D341Med (cell line): ENCODE measurements at regions not wholly inside any gene's neighbourhood (a gene's known extent, or its start where the extent isn't known, plus 50 kb on each side); places are given as distances from the start of the nearest gene placed in this dataset.

Source experiments
- DNase-seq: peaks from one replicate; pipeline ENCODE4 v3.0.0; 2012; ENCODE audit warnings: low spot score

DNA sequence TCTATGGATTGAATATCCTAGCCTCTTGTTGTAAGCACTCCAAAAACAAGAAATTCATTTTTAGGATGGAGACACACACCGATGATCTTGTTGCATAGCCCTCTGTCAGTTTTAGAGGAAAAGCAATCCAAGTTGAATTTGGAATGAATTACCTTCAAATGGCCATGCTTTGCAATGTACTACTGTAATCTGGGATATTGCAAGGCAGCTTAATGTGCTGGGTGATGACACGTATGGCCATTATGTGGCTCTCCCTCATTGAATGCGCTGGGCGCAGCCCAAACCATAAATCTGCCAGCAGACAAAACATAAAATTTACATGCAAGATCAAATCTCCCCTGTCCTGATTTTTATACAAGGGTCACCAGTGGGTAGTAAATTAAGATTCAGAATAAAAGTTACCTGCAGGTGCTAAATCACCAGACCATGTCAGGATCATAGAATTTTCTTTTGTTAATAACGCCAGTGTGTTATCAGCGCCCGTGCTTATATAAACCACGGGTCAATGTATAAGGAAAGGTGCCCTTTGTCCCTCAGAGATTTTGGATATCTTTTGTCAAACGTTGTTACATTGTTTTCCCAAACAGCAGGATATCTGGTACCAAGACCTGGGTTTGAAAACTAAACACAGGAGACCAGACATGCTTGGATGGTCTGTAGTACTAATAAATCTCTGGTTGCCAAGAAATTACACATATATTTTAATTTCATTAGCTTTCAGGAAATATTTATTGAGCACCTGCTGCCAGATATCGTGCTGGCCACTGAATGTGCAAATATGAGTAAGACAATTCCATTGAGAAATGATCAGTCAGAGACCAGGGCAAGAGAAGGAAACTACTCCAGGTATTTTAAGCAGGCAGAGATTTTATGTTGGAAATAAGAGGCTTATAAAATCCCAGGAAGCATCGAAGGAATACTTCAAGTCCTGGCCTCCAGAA lies 237.1 kb downstream of the EBLN2 start:
- no peak for DNase-seq

DNA sequence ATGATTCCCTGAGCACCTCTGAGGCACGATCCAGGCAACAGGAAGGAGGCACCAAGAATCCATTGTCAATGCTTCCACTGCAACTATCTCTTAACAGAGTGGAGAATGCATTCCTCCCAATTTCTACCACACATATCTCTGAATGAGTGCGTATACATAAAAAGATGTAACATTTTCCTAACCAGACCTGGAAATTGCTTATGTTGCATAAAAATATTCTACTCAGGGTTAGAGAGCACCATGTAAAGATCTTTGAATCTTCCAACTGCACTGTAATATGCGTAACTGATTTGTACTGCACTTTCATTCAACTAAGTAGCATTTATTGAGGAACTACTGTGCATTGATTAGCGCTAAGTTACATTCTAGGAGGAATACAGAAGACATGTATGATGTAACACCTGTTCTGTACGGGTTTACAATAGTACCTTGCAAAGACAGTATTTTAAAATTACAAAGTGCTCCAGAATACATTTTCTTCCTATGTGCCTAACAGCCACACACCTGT lies 237.8 kb downstream of the EBLN2 start:
- DNase-seq: no peak

DNA sequence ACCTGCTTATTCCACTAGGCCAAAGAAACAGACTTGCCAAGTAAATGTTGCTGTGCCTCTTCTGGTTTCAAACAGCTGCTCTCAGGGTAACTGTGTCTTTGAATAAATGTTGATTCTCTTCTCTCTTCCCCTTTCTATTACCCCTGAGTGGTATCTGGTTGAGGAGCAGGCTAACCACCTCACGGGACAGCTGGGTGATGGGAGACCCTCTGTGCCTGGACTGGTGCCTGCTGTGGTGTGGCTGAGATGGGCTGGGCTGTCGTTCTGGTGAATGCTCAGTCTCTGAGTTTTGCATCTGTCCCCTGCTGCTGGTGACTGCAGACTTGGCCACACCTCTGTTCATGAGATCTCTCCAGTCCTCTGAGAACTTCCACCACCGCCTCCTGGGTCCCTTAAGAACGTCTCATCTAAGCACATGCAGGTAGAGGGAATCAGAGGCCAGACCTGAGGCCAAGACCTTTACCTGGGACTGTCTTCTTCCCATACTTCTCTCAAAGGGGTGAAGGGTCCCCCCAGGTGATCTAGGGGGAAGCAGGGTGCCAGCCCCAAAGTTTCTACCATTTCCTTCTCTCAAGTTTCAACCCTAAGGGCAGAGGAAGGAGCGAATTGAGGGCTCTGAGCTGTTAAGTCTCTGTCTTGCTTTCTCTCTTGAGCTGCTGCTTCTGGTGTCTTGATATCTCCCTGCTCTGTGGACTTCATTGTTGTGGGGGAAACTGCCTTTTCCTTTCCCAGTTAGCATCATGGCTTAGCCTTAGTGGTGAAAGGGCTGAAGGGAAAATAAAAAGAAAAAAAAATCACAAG lies 252.9 kb downstream of the EBLN2 start:
- DNase-seq: no peak

DNA sequence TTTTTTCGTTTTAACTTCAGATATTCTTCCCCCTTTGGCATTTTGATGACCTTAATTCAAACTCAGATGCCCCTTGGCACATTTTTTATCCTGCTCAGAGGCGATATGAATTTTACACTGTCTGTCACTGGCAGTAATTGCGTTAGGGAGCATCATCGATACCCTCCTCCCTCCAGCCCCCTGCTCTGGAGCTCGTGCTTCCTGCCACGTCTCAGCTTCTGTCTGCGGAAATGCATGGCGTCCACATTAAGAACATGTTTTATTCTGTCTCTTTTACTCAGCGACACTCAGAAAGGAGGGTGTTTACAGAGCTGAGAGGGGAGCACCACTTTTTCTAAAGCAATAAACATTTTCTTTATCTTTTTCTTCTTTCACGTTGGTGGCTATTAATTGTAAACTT lies 254.2 kb downstream of the EBLN2 start:
- no peak for DNase-seq

DNA sequence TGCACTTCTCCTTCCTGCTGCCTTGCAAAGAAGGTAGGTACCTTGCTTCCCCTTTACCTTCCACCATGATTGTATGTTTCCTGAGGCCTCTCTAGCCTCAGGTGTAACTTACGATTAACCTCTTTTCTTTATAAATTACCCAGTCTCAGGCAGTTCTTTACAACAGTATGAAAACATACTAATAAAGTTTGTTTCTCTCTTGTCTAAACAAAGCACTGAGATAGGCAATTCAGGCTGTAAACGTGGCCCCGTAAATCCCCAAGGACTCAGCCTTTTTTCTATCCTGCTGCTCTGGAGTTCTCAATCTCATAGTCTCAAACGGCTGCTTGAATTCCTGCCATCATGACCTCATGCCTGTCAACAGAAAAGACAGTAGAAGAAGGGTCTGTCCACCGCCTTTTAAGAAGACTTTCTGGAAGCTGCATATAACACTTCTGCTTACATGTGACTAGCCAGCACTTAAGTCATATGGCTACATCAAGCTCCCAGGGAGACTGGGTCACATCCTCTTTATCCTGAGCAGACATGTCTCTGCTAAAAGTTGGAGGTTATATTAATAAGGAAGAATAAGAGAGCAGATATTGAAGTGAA lies 257.8 kb downstream of the EBLN2 start:
- no peak for DNase-seq

DNA sequence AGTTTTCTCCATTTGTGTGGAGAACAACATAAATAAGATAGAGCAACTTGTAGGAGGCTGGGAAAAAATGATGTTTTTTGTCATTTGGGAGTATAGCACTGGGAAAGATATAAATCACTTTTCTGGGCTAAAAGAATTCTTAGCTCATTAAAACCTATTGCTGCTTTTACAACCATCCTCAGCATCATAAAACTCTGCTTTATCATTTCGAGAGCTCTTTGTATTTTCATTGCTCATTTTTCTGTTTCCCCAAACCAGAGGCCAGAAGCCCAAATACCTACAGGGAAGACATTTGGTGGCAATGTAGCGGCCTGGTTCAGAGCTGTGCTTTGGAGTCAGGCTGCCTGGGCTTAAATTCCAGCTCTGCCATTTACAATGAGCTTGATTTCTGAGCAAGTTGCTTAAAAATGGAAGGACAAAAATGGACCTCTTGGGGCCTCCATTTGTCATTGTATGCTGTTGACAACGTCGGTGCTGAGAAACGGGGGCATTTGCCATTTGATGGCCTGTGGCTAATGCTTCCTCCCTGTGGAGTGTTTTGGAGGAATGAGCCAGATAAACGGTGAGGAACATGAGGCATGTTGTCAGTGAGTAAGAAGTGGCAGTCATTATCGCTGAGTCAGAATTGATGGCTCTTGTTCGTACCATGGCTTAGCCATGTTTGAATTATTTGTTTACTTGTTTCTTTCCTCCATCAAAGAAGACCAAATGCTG lies 260.0 kb downstream of the EBLN2 start:
- no peak for DNase-seq

DNA sequence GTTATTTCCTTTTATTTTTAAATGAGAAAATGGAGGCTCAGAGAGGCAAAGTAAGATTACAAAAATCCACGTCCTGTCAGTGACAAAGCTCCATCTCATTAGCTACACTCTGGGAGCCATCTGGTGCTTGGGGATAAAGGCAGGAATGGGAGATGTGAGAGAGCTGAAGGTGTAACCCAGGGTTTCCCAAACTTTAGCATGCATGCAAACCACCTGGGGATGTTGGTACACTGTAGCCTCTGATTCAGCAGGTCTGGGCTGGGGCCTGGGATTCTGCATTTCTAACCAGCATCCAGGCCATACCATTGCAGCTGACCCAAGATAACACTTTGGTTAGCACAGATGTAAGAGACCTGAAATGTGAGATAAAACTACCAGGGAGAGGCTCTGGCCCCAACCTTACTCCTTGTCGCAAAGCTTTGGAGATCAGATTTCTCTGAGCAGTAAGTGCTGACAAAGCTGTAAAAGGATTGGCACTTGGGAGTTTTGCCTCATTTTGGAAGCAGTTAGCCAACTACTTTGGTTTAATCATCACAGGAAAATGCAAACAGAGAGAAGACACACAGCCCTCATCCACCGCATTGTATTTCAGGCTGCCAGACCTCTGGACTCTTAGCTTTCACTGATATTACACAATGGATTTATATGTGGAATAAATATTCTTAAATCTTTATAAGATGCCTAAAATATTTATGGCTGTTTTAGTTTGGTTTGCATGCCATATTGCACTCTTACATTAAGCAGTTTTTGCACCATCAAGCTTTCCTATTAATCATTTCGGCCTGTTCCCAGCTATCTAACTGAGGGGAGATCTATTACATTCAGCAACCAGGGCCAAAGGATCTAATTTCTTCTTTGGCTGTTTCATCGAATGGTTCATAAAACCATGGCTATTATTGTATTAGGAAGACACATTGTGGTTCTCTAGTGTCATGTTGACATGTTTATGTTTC lies 263.0 kb downstream of the EBLN2 start:
- no peak for DNase-seq

DNA sequence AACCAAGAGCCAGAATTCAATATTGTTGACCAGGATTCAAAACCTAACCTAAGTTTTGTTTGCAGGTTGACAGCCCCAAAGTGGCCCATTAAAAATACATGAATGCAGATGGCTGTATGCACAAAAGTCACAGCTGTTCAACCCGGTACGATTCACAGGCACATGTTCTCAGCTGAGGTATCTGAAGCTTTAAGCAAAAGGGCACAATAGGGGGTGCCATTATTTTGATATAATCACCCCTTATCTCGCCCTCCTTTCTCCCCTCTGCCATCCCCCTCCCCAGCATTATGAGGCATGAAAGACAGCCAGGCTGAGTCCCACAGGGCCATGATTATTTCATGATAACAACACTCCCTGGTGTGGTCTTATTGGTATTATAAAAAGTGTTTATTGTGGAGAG lies 264.9 kb downstream of the EBLN2 start:
- DNase-seq: no peak

DNA sequence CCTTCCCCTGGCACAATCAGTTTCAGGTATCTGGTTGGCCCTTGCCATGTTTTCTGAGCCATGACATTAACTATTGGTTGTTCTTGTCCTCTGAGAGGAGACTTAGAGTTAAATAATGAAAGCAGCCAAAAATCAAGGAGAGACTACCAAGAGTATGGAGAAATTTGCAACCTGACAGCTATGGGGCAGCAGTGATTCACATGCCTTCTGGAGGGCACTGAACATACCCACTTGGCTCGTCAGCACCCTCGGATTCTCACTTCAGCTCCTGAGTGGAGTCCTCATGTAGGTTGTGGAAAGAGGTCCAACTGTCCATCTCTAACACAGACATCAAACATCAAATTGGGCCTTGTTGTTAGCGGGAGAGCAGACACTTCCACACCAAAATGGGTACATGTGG lies 265.6 kb downstream of the EBLN2 start:
- DNase-seq: no peak
